HEK293 (cell line): ENCODE measurements at regions not wholly inside any gene's neighbourhood (a gene's known extent, or its start where the extent isn't known, plus 50 kb on each side); places are given as distances from the start of the nearest gene placed in this dataset.

Experiments
- KLF9 ChIP-seq: fragments of 450-650 bp; formaldehyde crosslinking; IDR thresholded peaks from 2 replicates; pipeline ENCODE4 v1.5.1; 2016; ENCODE audit warnings: missing biosample characterization, missing genetic modification characterization, low read depth
- ZNF280C ChIP-seq: fragments of 450-650 bp; formaldehyde crosslinking; IDR thresholded peaks from 2 replicates; pipeline ENCODE4 v1.5.1; 2016; ENCODE audit warnings: missing biosample characterization, missing genetic modification characterization
- ZNF510 ChIP-seq: fragments of 450-650 bp; formaldehyde crosslinking; IDR thresholded peaks from 2 replicates; pipeline ENCODE4 v1.5.1; 2018; ENCODE audit warnings: mild to moderate bottlenecking, missing genetic modification characterization, missing biosample characterization; ENCODE audit not compliant: insufficient replicate concordance
- ZNF530 ChIP-seq: fragments of 450-650 bp; formaldehyde crosslinking; IDR thresholded peaks from 2 replicates; pipeline ENCODE4 v1.5.1; 2016; ENCODE audit warnings: low read depth, missing biosample characterization, missing genetic modification characterization
- ZNF549 ChIP-seq: fragments of 450-650 bp; IDR thresholded peaks from 2 replicates; pipeline ENCODE4 v1.5.1; 2018; ENCODE audit warnings: missing biosample characterization, missing genetic modification characterization, mild to moderate bottlenecking, inconsistent platforms, moderate library complexity
- ZNF629 ChIP-seq: fragments of 450-650 bp; formaldehyde crosslinking; IDR thresholded peaks from 2 replicates; pipeline ENCODE4 v1.5.1; 2017; ENCODE audit warnings: missing biosample characterization, missing genetic modification characterization
- TF ChIP-seq, protein P1 (sequence below): fragments of 450-650 bp; formaldehyde crosslinking; IDR thresholded peaks from 2 replicates; pipeline ENCODE4 v1.5.1; 2016; ENCODE audit warnings: missing biosample characterization, missing genetic modification characterization, low read depth
- TF ChIP-seq, protein P2 (sequence below): fragments of 450-650 bp; formaldehyde crosslinking; IDR thresholded peaks from 2 replicates; pipeline ENCODE4 v1.5.1; 2016; ENCODE audit warnings: missing biosample characterization, missing genetic modification characterization

- TF ChIP-seq ZNF549 (tag by site-specific recombination) (no peak), ZNF280C (no peak), ZNF530 (tag by site-specific recombination) (no peak), KLF9 (tag by site-specific recombination) (no peak), ZNF510 (no peak), ZNF629 (no peak)
- TF ChIP-seq, protein P1, sequence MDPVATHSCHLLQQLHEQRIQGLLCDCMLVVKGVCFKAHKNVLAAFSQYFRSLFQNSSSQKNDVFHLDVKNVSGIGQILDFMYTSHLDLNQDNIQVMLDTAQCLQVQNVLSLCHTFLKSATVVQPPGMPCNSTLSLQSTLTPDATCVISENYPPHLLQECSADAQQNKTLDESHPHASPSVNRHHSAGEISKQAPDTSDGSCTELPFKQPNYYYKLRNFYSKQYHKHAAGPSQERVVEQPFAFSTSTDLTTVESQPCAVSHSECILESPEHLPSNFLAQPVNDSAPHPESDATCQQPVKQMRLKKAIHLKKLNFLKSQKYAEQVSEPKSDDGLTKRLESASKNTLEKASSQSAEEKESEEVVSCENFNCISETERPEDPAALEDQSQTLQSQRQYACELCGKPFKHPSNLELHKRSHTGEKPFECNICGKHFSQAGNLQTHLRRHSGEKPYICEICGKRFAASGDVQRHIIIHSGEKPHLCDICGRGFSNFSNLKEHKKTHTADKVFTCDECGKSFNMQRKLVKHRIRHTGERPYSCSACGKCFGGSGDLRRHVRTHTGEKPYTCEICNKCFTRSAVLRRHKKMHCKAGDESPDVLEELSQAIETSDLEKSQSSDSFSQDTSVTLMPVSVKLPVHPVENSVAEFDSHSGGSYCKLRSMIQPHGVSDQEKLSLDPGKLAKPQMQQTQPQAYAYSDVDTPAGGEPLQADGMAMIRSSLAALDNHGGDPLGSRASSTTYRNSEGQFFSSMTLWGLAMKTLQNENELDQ = no peak
- TF ChIP-seq, protein P2, sequence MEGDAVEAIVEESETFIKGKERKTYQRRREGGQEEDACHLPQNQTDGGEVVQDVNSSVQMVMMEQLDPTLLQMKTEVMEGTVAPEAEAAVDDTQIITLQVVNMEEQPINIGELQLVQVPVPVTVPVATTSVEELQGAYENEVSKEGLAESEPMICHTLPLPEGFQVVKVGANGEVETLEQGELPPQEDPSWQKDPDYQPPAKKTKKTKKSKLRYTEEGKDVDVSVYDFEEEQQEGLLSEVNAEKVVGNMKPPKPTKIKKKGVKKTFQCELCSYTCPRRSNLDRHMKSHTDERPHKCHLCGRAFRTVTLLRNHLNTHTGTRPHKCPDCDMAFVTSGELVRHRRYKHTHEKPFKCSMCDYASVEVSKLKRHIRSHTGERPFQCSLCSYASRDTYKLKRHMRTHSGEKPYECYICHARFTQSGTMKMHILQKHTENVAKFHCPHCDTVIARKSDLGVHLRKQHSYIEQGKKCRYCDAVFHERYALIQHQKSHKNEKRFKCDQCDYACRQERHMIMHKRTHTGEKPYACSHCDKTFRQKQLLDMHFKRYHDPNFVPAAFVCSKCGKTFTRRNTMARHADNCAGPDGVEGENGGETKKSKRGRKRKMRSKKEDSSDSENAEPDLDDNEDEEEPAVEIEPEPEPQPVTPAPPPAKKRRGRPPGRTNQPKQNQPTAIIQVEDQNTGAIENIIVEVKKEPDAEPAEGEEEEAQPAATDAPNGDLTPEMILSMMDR (tag by site-specific recombination) = no peak
These were observed 76.5 kb upstream of the WDR26 start for GRCh38 chr1:224510880-224511645.
